CD14-positive monocyte (primary cell): ENCODE measurements at regions not wholly inside any gene's neighbourhood (a gene's known extent, or its start where the extent isn't known, plus 50 kb on each side); places are given as distances from the start of the nearest gene placed in this dataset.

ENCODE experiments used
- DNase-seq, 3 donors: peaks; one replicate each; pipeline ENCODE4 v3.0.0-alpha.2; 2011 to 2022
- H2AFZ ChIP-seq: 2 replicates; pipeline ENCODE4 v1.6.0; 2012; ENCODE audit warnings: mild to moderate bottlenecking, low read depth, low read length, inconsistent platforms; ENCODE audit not compliant: insufficient read depth, poor library complexity, severe bottlenecking
- H3K27ac ChIP-seq, 2 donors: 1 replicate in 1 of 2; 2 replicates in 1 of 2; pipeline ENCODE4 v1.5.1; 2012 to 2013; ENCODE audit warnings: low read length in 2 of 2, control low read depth in 1 of 2, inconsistent platforms in 1 of 2, low read depth in 1 of 2, mild to moderate bottlenecking in 1 of 2
- H3K27me3 ChIP-seq, 2 donors: one replicate each; pipeline versions ENCODE4 v1.6.0 to v1.6.1; 2011 to 2013; ENCODE audit warnings: low read length in 2 of 2; ENCODE audit not compliant: control insufficient read depth in 2 of 2, insufficient read depth in 2 of 2
- H3K36me3 ChIP-seq, 2 donors: replicated peaks in 1 of 2; 1 replicate in 1 of 2; 2 replicates in 1 of 2; pipeline versions ENCODE4 v1.5.1 to v1.6.1; 2012 to 2013; ENCODE audit warnings: low read length in 2 of 2, control low read depth in 1 of 2, inconsistent platforms in 1 of 2, mild to moderate bottlenecking in 1 of 2; ENCODE audit not compliant: insufficient read depth in 2 of 2, control insufficient read depth in 1 of 2
- H3K4me1 ChIP-seq, 2 donors: 1 replicate in 1 of 2; 2 replicates in 1 of 2; pipeline versions ENCODE4 v1.5.1 to v1.6.1; 2012 to 2013; ENCODE audit warnings: low read length in 2 of 2, control low read depth in 1 of 2, inconsistent platforms in 1 of 2, mild to moderate bottlenecking in 1 of 2, moderate library complexity in 1 of 2; ENCODE audit not compliant: insufficient read depth in 2 of 2, control insufficient read depth in 1 of 2
- H3K4me2 ChIP-seq: replicated peaks from 2 replicates; pipeline ENCODE3; 2012; ENCODE audit warnings: low read length, moderate library complexity, mild to moderate bottlenecking; ENCODE audit not compliant: poor library complexity, severe bottlenecking; ENCODE audit errors: extremely low read depth
- H3K4me3 ChIP-seq, 3 experiments: fragments of 200-600 bp in 1 of 3; sonication (generic) in 1 of 3; replicated peaks in 1 of 3; 1 replicate in 2 of 3; 2 replicates in 1 of 3; pipeline ENCODE4 v1.5.1; 2011 to 2013; ENCODE audit warnings: low read length in 3 of 3, mild to moderate bottlenecking in 3 of 3, control low read depth in 2 of 3, low read depth in 2 of 3, inconsistent platforms in 1 of 3, moderate library complexity in 1 of 3
- H3K79me2 ChIP-seq: 2 replicates; pipeline ENCODE4 v1.6.0; 2012; ENCODE audit warnings: mild to moderate bottlenecking, control low read depth, inconsistent platforms, low read length, moderate library complexity; ENCODE audit not compliant: insufficient read depth
- H3K9ac ChIP-seq: 2 replicates; pipeline ENCODE4 v1.6.0; 2017; ENCODE audit warnings: low read length, mild to moderate bottlenecking; ENCODE audit not compliant: insufficient read depth, poor library complexity, severe bottlenecking
- H3K9me3 ChIP-seq, 2 donors: replicated peaks in 1 of 2; 1 replicate in 1 of 2; 2 replicates in 1 of 2; pipeline versions ENCODE4 v1.5.1 to v1.6.1; 2012 to 2013; ENCODE audit warnings: low read length in 2 of 2, control low read depth in 1 of 2; ENCODE audit not compliant: control insufficient read depth in 1 of 2, insufficient read depth in 1 of 2
- H4K20me1 ChIP-seq: 2 replicates; pipeline ENCODE4 v1.6.0; 2012; ENCODE audit warnings: mild to moderate bottlenecking, low read length, control low read depth, moderate library complexity; ENCODE audit not compliant: insufficient read depth
- H3K27ac Mint-ChIP-seq, 7 donors: one replicate each; pipeline ENCODE4 v1.8.0; 2020; ENCODE audit warnings: mild to moderate bottlenecking in 7 of 7, mixed read lengths in 7 of 7, moderate library complexity in 6 of 7, inconsistent platforms in 2 of 7
- H3K27me3 Mint-ChIP-seq, 3 donors: one replicate each; pipeline ENCODE4 v1.8.0; 2021 to 2022; ENCODE audit warnings: low read depth in 3 of 3, mild to moderate bottlenecking in 3 of 3, mixed read lengths in 3 of 3, moderate library complexity in 3 of 3, inconsistent platforms in 1 of 3
- H3K36me3 Mint-ChIP-seq, 2 donors: one replicate each; pipeline ENCODE4 v1.8.0; 2020; ENCODE audit warnings: mixed read lengths in 2 of 2, inconsistent platforms in 1 of 2, mild to moderate bottlenecking in 1 of 2
- H3K4me1 Mint-ChIP-seq: one replicate; pipeline ENCODE4 v1.8.0; 2020; ENCODE audit warnings: mild to moderate bottlenecking, mixed read lengths
- H3K4me3 Mint-ChIP-seq, 2 donors: one replicate each; pipeline ENCODE4 v1.8.0; 2020; ENCODE audit warnings: mild to moderate bottlenecking in 2 of 2, mixed read lengths in 2 of 2, moderate library complexity in 1 of 2
- H3K9me3 Mint-ChIP-seq, 7 donors: one replicate each; pipeline ENCODE4 v1.8.0; 2020 to 2022; ENCODE audit warnings: mixed read lengths in 7 of 7, mild to moderate bottlenecking in 6 of 7, moderate library complexity in 6 of 7, inconsistent platforms in 2 of 7
- WGBS: methylation state at CpG from one replicate; pipeline ENCODE4 v1.1.5; 2013; ENCODE audit warnings: missing lambda C conversion rate; ENCODE audit not compliant: insufficient coverage; 5-methylcytosine and 5-hydroxymethylcytosine counted together
- intact Hi-C, 2 donors: fragments of 100-400 bp; cut with micrococcal nuclease; formaldehyde crosslinking; loops; one replicate each; pipeline versions ENCODE4 v1.15.0 to v1.15.1; 2023
- TF ChIP-seq, protein P1 (sequence below): fragments of 200-600 bp; IDR thresholded peaks from one replicate; pipeline ENCODE4 v1.8.0; 2022; ENCODE audit warnings: antibody characterized with exemption, mild to moderate bottlenecking

DNA sequence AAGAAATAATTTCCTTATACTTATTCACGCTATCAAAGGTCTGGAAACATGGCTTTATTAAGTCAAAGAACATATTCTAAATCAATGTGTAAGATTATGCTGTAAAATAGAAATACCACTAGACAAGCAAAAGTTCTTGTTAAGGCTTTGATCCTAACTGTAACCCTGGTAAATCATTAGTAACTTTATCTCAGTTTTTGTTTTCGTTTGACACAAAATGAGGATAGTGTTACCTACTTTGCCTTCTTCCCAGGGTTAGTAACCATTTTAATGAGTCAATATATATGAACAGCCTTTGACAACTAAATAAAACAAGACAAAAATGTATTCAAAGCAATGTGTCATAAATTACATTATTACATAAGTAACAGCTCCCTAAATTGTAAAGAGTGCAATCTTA is 1336.3 kb downstream of the FAM181B start:
- Histone ChIP-seq H3K79me2 (no peaks in the 10 kb centered on the region), H3K27me3 (no peaks in the 10 kb centered on the region), H3K4me2 (no peak overlapping the region), H3K27ac (no peak overlapping the region), H3K4me3 (no peak overlapping the region), H3K4me1 (no peaks in the 10 kb centered on the region), H3K36me3 (no peaks in the 10 kb centered on the region), H4K20me1 (no peaks in the 10 kb centered on the region), H3K9me3 (no peaks in the 10 kb centered on the region), H3K9ac (no peak overlapping the region), H2AFZ (no peak overlapping the region)
- TF ChIP-seq, protein P1, sequence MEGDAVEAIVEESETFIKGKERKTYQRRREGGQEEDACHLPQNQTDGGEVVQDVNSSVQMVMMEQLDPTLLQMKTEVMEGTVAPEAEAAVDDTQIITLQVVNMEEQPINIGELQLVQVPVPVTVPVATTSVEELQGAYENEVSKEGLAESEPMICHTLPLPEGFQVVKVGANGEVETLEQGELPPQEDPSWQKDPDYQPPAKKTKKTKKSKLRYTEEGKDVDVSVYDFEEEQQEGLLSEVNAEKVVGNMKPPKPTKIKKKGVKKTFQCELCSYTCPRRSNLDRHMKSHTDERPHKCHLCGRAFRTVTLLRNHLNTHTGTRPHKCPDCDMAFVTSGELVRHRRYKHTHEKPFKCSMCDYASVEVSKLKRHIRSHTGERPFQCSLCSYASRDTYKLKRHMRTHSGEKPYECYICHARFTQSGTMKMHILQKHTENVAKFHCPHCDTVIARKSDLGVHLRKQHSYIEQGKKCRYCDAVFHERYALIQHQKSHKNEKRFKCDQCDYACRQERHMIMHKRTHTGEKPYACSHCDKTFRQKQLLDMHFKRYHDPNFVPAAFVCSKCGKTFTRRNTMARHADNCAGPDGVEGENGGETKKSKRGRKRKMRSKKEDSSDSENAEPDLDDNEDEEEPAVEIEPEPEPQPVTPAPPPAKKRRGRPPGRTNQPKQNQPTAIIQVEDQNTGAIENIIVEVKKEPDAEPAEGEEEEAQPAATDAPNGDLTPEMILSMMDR = no peak
- Mint-ChIP-seq H3K9me3 (no peaks in the 10 kb centered on the region), H3K27me3 (no peaks in the 10 kb centered on the region), H3K27ac (no peak overlapping the region), H3K36me3 (no peaks in the 10 kb centered on the region), H3K4me3 (no peak overlapping the region), H3K4me1 (no peaks in the 10 kb centered on the region)
- intact Hi-C loops = no loop called here
- WGBS = no CpG with 5 or more reads among the region's 2 CpGs
- DNase-seq = no peak

DNA sequence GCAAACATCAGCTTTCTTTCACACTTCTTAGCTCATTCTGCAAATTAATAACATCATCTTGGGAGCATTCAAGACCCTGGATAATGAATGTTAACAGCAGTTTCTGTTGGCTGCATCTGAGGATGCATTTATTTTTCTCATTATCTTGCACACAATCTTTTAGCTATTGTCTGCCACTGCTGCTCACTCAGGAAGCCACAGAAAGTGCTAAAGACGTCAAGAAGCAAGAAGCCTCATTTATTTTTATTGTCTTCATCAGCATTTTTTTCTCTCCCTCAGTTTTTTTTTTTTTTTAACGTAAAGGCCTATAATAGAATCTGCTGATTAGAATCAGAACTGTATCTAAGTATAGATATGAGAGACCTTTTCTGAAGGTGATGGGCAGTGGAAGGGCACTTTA is 1339.4 kb downstream of the FAM181B start:
- Mint-ChIP-seq H3K4me1 (no peaks in the 10 kb centered on the region), H3K27ac (no peak overlapping the region), H3K27me3 (no peaks in the 10 kb centered on the region), H3K9me3 (peaks cover 0 to 2% (median 0%) of the 10 kb centered on the region in 7 donors), H3K36me3 (no peaks in the 10 kb centered on the region), H3K4me3 (no peak overlapping the region)
- TF ChIP-seq, protein P1 = no peak
- DNase-seq = no peak
- Histone ChIP-seq H3K79me2 (no peaks in the 10 kb centered on the region), H3K9me3 (no peaks in the 10 kb centered on the region), H3K36me3 (no peaks in the 10 kb centered on the region), H2AFZ (no peak overlapping the region), H3K4me2 (no peak overlapping the region), H3K9ac (no peak overlapping the region), H3K4me1 (no peaks in the 10 kb centered on the region), H3K4me3 (no peak overlapping the region), H3K27me3 (no peaks in the 10 kb centered on the region), H4K20me1 (no peaks in the 10 kb centered on the region), H3K27ac (no peak overlapping the region)
- WGBS = 22% methylated on average over 1 of the region's 2 CpGs
- intact Hi-C loops = no loop called here
